HCT116 (cell line): ENCODE measurements at regions not wholly inside any gene's neighbourhood (a gene's known extent, or its start where the extent isn't known, plus 50 kb on each side); places are given as distances from the start of the nearest gene placed in this dataset.

Experiments
- CTCF ChIP-seq, 3 experiments: fragments of 200-600 bp in 1 of 3; sonication (generic) in 1 of 3; IDR thresholded peaks in 2 of 3; conservative IDR thresholded peaks in 1 of 3; 2 replicates each; pipeline ENCODE4 v1.5.1; 2012 to 2017; ENCODE audit warnings: low read depth in 2 of 3, low read length in 2 of 3, antibody characterized with exemption in 1 of 3, borderline replicate concordance in 1 of 3, control low read depth in 1 of 3, mild to moderate bottlenecking in 1 of 3, mixed read lengths in 1 of 3, mixed run types in 1 of 3, moderate library complexity in 1 of 3; ENCODE audit not compliant: insufficient read depth in 1 of 3
- EZH2 ChIP-seq: fragments of 200-600 bp; sonication (generic); IDR thresholded peaks from 2 replicates; pipeline ENCODE4 v1.6.1; 2017; ENCODE audit warnings: antibody characterized with exemption, mixed run types
- JUND ChIP-seq: IDR thresholded peaks from 2 replicates; pipeline ENCODE4 v1.6.1; 2012
- POLR2A ChIP-seq: IDR thresholded peaks from 2 replicates; pipeline ENCODE4 v1.7.0; 2011; ENCODE audit warnings: borderline replicate concordance; ENCODE audit not compliant: insufficient read depth, insufficient read length; ENCODE audit errors: extremely low read depth
- SIN3A ChIP-seq: IDR thresholded peaks from 2 replicates; pipeline ENCODE4 v1.6.1; 2012; ENCODE audit warnings: low read depth
- ZBTB33 ChIP-seq: IDR thresholded peaks from 2 replicates; pipeline ENCODE4 v1.6.1; 2011; ENCODE audit warnings: mild to moderate bottlenecking, low read length, moderate library complexity; ENCODE audit not compliant: insufficient replicate concordance; ENCODE audit errors: extremely low read depth

DNA sequence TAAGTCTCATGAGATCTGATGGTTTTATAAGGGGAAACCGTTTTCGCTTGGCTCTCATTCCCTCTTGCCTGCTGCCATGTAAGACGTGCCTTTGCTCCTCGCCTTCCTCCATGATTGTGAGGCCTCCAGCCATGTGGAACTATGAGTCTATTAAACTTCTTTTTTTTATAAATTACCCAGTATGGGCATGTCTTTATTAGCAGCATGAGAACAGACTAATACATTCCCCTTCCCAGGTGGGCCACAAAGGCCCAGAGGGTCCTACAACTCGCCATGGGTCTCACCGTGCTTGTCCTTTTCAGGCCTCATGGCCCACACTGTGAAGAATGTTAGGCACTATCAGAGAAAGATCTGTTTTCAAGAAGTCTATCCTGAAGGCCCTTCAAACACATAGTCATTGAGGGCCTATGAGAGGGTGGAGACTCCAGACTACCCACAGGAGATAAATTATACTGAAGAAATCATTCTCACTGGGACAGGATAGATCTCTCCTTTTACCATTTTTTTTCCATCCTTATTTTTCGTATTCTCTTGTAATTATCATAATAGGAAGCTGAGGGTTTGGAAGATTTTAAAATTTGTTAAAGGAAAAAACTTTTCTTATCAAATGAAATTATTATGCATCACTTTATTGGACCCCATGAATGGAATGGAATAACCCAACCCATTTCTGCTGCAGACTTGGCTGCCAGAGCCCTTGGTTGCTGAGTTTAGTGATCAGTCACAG lies 57.2 kb upstream of the EPCAM start:
- TF ChIP-seq EZH2 (no peak), POLR2A (no peak), CTCF (IDR thresholded peaks at IDR 0.05 in 2 of 3, conservative IDR thresholded peaks at IDR 0.05 in 1 of 3; ENCODE audit: borderline replicate concordance in 1 of 3, insufficient read depth in 1 of 3, low read depth in 2 of 3, low read length in 2 of 3) (no peak), JUND (no peak), SIN3A (no peak), ZBTB33 (no peak)
